Spleen (tissue), 11 donors: ENCODE measurements at regions not wholly inside any gene's neighbourhood (a gene's known extent, or its start where the extent isn't known, plus 50 kb on each side); places are given as distances from the start of the nearest gene placed in this dataset.

ENCODE experiments used
- DNase-seq: peaks from one replicate; pipeline ENCODE4 v3.0.0-alpha.2; 2020
- H3K27ac ChIP-seq, 8 donors: fragments of 200-600 bp; sonication (generic) in 7 of 8; 1 replicate in 4 of 8; 2 replicates in 4 of 8; pipeline versions ENCODE4 v1.5.0 to v1.8.0; 2016 to 2021; ENCODE audit warnings: inconsistent platforms in 4 of 8, mild to moderate bottlenecking in 4 of 8, moderate library complexity in 1 of 8
- H3K27me3 ChIP-seq, 7 donors: fragments of 200-600 bp; sonication (generic) in 6 of 7; replicated peaks in 1 of 7; 1 replicate in 4 of 7; 2 replicates in 3 of 7; pipeline versions ENCODE4 v1.5.0 to v1.8.0; 2016 to 2021; ENCODE audit warnings: inconsistent platforms in 3 of 7, mild to moderate bottlenecking in 1 of 7
- H3K36me3 ChIP-seq, 6 donors: fragments of 200-600 bp; sonication (generic) in 5 of 6; 1 replicate in 4 of 6; 2 replicates in 2 of 6; pipeline versions ENCODE4 v1.5.0 to v1.8.0; 2016 to 2021; ENCODE audit warnings: inconsistent platforms in 2 of 6
- H3K4me1 ChIP-seq, 6 donors: fragments of 200-600 bp; sonication (generic) in 5 of 6; 1 replicate in 3 of 6; 2 replicates in 3 of 6; pipeline versions ENCODE4 v1.5.0 to v1.8.0; 2016 to 2021; ENCODE audit warnings: inconsistent platforms in 3 of 6
- H3K4me3 ChIP-seq, 8 donors: fragments of 200-600 bp; sonication (generic) in 7 of 8; 1 replicate in 4 of 8; 2 replicates in 4 of 8; pipeline versions ENCODE4 v1.5.0 to v1.8.0; 2016 to 2021; ENCODE audit warnings: inconsistent platforms in 4 of 8, mild to moderate bottlenecking in 4 of 8, moderate library complexity in 2 of 8
- H3K9me3 ChIP-seq, 8 donors: fragments of 200-600 bp; sonication (generic) in 7 of 8; 1 replicate in 4 of 8; 2 replicates in 4 of 8; pipeline versions ENCODE4 v1.5.0 to v1.8.0; 2016 to 2021; ENCODE audit warnings: inconsistent platforms in 4 of 8
- POLR2A ChIP-seq, 3 donors: fragments of 450-650 bp; IDR thresholded peaks; one replicate each; pipeline ENCODE4 v1.5.1; 2017; ENCODE audit warnings: antibody characterized with exemption in 3 of 3, mild to moderate bottlenecking in 1 of 3
- POLR2AphosphoS5 ChIP-seq, 3 donors: sonication (generic); formaldehyde crosslinking; IDR thresholded peaks; one replicate each; pipeline ENCODE4 v1.5.1; 2017; ENCODE audit warnings: antibody characterized with exemption in 3 of 3
- WGBS, 5 donors: extraction: QIAGEN DNeasy Blood & Tissue Kit in 3 of 5; methylation state at CpG; one replicate each; pipeline versions ENCODE4 v1.1.5 to v1.1.7; 2013 to 2018; 5-methylcytosine and 5-hydroxymethylcytosine counted together
- intact Hi-C: fragments of 100-400 bp; cut with DNase I; formaldehyde crosslinking; loops from one replicate; pipeline ENCODE4 v1.15.0; 2023; ENCODE audit warnings: low total_unique reads
- TF ChIP-seq, protein P1 (sequence below), 11 experiments: fragments of 200-600 bp in 7 of 11; fragments of 450-650 bp in 4 of 11; sonication (generic) in 4 of 11; IDR thresholded peaks in 8 of 11; conservative IDR thresholded peaks in 3 of 11; 1 replicate in 7 of 11; 2 replicates in 4 of 11; pipeline versions ENCODE4 v1.4.0 to v1.8.0; 2016 to 2021; ENCODE audit warnings: antibody characterized with exemption in 11 of 11, inconsistent platforms in 4 of 11, mild to moderate bottlenecking in 1 of 11
- donor health status: healthy with polysubstance abuse.
- donor health status: DM: no; HTN: no; CAD: no; lungs with moderate emphysema.
- donor health status: DM: no; HTN: no; CAD: no.
- donor health status: Bipolar disorder and iron deficiency.
- donor health status: healthy.
- donor health status: DM: no; HTN: no; CAD: no.
- donor health status: DM: yes; HTN: yes; CAD: no.

GRCh38 chr15:69802432-69802831 lies 295.3 kb downstream of the TLE3 start:
- H3K4me3 ChIP-seq = no peak overlapping the region
- intact Hi-C loops = no loop called here
- 82 to 89% (median 87%) methylated on average over 3 to 4 of the region's 4 CpGs for WGBS, 5 donors
- no peaks in the 10 kb centered on the region for H3K36me3 ChIP-seq
- DNase-seq = peak; percentile 36
- H3K4me1 ChIP-seq = peaks cover 0 to 53% (median 8%) of the 10 kb centered on the region in 6 donors
- H3K27ac ChIP-seq = peak overlapping the region in 1 of 8 donors; percentile 90
- H3K27me3 ChIP-seq = peaks cover 0 to 24% (median 0%) of the 10 kb centered on the region in 7 donors
- no peak for TF ChIP-seq POLR2A (IDR thresholded peaks at IDR 0.05)
- TF ChIP-seq, protein P1, sequence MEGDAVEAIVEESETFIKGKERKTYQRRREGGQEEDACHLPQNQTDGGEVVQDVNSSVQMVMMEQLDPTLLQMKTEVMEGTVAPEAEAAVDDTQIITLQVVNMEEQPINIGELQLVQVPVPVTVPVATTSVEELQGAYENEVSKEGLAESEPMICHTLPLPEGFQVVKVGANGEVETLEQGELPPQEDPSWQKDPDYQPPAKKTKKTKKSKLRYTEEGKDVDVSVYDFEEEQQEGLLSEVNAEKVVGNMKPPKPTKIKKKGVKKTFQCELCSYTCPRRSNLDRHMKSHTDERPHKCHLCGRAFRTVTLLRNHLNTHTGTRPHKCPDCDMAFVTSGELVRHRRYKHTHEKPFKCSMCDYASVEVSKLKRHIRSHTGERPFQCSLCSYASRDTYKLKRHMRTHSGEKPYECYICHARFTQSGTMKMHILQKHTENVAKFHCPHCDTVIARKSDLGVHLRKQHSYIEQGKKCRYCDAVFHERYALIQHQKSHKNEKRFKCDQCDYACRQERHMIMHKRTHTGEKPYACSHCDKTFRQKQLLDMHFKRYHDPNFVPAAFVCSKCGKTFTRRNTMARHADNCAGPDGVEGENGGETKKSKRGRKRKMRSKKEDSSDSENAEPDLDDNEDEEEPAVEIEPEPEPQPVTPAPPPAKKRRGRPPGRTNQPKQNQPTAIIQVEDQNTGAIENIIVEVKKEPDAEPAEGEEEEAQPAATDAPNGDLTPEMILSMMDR (IDR thresholded peaks at IDR 0.05 in 8 of 11, conservative IDR thresholded peaks at IDR 0.05 in 3 of 11) = no peak
- TF ChIP-seq POLR2AphosphoS5 (IDR thresholded peaks at IDR 0.05) = no peak
- H3K9me3 ChIP-seq = no peaks in the 10 kb centered on the region

- DNase-seq = no peak
- H3K9me3 ChIP-seq = no peaks in the 10 kb centered on the region
- 50 to 70% (median 62%) methylated on average over 3 of the region's 3 CpGs for WGBS, 5 donors
- intact Hi-C loops = no loop called here
- TF ChIP-seq POLR2A (IDR thresholded peaks at IDR 0.05) = no peak
- TF ChIP-seq POLR2AphosphoS5 (IDR thresholded peaks at IDR 0.05) = peak in 1 of 3 donors; percentile 4
- H3K4me1 ChIP-seq = peaks cover 0 to 37% (median 2%) of the 10 kb centered on the region in 6 donors
- H3K36me3 ChIP-seq = no peaks in the 10 kb centered on the region
- peak overlapping the region in 7 of 8 donors; percentile 44 to 90 (median 77) for H3K27ac ChIP-seq
- peaks cover 0 to 24% (median 0%) of the 10 kb centered on the region in 7 donors for H3K27me3 ChIP-seq
- peak overlapping the region in 1 of 8 donors; percentile 33 for H3K4me3 ChIP-seq
These were observed 292.9 kb downstream of the TLE3 start for GRCh38 chr15:69804786-69805185.

DNA sequence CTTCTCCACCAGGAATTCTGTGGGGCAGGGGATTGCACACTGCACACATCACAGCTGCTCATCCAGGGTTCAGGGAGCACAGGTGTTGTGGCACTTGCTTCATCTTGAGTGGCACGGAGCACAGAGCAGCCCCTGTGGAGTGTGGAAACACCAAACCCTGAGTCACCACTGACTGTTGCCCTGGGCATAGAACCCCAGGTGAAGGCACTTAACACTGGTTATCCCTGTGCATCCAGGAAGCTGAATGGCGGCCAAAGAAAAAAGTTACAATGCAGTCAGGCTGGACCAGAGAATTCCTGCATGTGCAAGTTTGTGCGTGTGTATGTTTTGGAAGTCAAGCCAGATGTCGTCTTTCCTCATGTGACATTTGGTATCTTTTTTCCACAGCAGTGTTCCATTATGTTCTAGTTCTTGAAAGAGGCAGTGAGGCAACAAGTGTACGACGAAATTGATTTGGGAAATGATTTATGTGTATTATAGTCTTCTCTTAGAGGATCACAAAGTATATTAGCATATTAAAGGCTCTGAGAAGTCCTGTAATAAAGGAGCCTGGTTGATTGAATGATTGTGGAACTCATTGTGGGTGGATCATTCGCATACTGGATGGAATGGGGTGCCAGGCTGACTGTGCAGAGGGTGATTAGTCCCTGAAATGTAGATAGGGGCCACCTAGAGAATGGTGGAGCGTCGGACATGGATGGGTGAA lies 292.3 kb downstream of the TLE3 start:
- Histone ChIP-seq H3K36me3 (no peaks in the 10 kb centered on the region), H3K4me1 (peaks cover 0 to 37% (median 2%) of the 10 kb centered on the region in 6 donors), H3K27me3 (peaks cover 0 to 24% (median 0%) of the 10 kb centered on the region in 7 donors), H3K9me3 (no peaks in the 10 kb centered on the region), H3K4me3 (peak overlapping the region in 1 of 8 donors; percentile 33), H3K27ac (peak overlapping the region in 7 of 8 donors; percentile 44 to 90 (median 77))
- DNase-seq = no peak
- intact Hi-C loops = no loop called here
- WGBS, 5 donors = 71 to 92% (median 79%) methylated on average over 9 of the region's 9 CpGs
- peak in 1 of 3 donors; percentile 21 for TF ChIP-seq POLR2AphosphoS5 (IDR thresholded peaks at IDR 0.05)
- TF ChIP-seq, protein P1 (IDR thresholded peaks at IDR 0.05 in 8 of 11, conservative IDR thresholded peaks at IDR 0.05 in 3 of 11) = no peak
- no peak for TF ChIP-seq POLR2A (IDR thresholded peaks at IDR 0.05)

DNA sequence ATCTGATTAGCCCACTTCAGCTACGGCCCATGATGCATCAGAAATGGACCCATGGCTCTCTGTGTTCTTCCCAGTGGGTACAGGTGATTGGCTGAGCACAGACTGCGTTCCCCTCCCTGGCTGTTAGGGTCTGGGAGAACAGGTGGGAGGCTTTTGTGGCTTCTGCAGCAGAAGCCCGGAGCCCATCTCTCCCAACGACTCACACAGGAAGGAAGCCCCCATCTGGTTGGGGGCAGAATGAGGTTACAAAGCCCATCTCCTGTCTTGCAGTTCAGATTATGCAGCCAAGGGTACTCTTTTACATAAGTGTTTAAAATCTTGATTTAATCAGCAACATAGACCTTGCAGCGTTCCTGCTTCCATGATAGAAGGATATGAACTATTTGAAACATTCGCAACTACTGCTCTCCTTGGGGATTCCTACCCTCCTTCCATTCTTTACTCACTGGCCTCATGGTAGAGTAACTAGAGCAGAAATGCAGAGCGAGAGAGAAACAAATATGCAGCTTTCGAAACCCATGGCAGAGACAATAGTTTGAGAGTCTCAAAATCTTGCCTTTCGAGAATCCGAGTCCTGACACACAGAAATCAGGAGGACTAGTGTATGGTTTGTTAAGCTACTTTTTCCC lies 291.3 kb downstream of the TLE3 start:
- 49 to 62% (median 52%) methylated on average over 10 of the region's 10 CpGs for WGBS, 5 donors
- DNase-seq = no peak
- Histone ChIP-seq H3K4me3 (no peak overlapping the region), H3K4me1 (peaks cover 0 to 47% (median 6%) of the 10 kb centered on the region in 6 donors), H3K9me3 (no peaks in the 10 kb centered on the region), H3K36me3 (no peaks in the 10 kb centered on the region), H3K27ac (peak overlapping the region in 4 of 8 donors; percentile 60 to 90 (median 90)), H3K27me3 (peaks cover 0 to 24% (median 0%) of the 10 kb centered on the region in 7 donors)
- intact Hi-C loops = no loop called here
- TF ChIP-seq, protein P1 (IDR thresholded peaks at IDR 0.05 in 8 of 11, conservative IDR thresholded peaks at IDR 0.05 in 3 of 11) = no peak
- TF ChIP-seq POLR2A (IDR thresholded peaks at IDR 0.05) (no peak), POLR2AphosphoS5 (IDR thresholded peaks at IDR 0.05) (no peak)
